ENCODE measurements at regions not wholly inside any gene's neighbourhood (a gene's known extent, or its start where the extent isn't known, plus 50 kb on each side); places are given as distances from the start of the nearest gene placed in this dataset.

DNA sequence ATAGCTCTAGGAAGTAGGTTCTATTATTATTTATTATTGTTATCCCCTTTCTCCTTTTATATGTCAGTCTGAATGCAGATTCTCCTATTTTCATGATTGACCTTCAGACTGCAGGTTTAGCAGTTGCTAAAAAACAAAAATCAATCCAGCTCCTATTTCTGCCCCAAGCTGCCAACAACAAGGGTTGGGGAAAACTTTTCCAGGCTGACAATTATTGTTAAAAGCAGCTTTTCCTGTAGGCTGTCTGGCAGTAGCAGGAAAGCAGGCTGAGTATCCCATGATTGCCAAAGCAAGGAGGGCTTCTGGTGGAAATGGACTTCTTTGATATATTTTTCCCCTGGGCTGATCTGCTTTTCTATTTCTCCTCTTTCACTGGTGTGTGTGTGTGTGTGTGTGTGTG lies 78.0 kb upstream of the CTLA4 start:
- TF ChIP-seq, protein P1, sequence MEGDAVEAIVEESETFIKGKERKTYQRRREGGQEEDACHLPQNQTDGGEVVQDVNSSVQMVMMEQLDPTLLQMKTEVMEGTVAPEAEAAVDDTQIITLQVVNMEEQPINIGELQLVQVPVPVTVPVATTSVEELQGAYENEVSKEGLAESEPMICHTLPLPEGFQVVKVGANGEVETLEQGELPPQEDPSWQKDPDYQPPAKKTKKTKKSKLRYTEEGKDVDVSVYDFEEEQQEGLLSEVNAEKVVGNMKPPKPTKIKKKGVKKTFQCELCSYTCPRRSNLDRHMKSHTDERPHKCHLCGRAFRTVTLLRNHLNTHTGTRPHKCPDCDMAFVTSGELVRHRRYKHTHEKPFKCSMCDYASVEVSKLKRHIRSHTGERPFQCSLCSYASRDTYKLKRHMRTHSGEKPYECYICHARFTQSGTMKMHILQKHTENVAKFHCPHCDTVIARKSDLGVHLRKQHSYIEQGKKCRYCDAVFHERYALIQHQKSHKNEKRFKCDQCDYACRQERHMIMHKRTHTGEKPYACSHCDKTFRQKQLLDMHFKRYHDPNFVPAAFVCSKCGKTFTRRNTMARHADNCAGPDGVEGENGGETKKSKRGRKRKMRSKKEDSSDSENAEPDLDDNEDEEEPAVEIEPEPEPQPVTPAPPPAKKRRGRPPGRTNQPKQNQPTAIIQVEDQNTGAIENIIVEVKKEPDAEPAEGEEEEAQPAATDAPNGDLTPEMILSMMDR (IDR thresholded peaks at IDR 0.05): no peak
- DNase-seq (ENCODE audit: low spot score) (no peak), ATAC-seq (ENCODE audit: low FRiP score) (no peak)

DNA sequence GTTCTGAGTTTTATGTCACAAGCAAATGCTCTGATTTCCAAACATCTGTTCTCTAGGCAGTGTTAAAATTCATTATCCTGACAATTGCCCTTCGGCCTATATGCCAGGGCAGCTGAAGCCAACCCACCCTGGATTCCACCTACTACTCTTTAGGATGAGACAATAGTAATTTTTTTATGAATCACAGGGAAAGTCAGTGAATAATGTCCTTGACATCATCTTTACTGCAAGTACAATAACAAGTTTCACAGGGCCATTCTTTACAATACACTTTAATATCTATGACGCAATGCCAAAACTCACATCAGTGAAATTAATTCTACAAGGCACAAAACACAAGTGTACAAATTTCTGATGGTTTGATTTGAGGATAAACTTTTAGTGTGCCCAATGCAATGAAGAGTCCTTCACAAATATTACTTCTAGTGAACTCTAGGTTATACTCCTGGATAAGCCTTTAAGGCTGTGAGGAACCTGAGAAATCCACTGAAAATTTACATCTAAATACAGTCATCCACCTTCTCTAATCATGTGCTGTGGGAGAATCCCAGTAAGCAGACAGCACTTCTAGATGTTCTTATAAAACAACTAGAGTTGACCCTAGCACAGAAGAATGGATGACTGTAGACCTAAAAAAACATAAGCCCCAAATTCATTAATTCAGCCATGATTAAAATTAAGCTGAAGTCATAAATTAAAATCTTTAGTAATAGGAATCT lies 77.3 kb upstream of the CTLA4 start:
- DNase-seq (ENCODE audit: low spot score) (no peak), ATAC-seq (ENCODE audit: low FRiP score) (no peak)
- TF ChIP-seq, protein P1 (IDR thresholded peaks at IDR 0.05): no peak

DNA sequence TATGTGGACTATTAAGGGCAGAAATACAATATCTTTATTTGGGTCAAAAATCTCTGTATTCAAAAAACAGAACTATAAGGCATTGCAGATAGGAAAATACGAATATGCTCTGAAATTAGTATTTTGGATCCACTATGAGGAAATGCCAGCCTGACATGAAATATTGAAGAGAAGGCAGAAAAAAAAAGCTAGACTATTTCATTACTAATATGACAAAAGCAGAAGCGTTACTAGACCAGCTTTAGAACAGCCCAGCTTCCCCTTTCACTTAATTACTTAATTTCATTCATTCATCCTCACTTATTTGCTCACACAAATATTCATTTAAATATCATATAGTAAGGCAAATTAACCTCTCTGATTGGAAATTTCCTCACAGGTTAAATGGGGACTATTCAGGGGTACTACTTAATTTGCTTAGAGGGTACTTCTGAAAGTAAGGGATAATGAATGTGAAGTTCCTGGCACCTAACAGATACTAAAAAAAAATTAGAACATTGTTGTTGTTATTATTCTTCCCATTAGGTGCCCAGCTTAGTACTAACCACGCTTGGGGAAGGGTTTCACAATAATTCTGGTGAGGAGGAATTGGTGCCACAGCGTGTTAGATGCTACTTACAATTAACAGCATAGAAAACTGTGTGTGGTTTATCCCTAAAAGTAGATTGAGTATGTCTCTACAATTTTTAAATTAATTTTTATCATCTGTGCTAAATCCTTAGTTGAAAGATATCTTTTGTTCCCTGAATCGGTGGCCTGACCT lies 71.1 kb upstream of the CTLA4 start:
- no peak for ATAC-seq (ENCODE audit: low FRiP score)
- no peak for DNase-seq (ENCODE audit: low spot score)
- TF ChIP-seq, protein P1 (IDR thresholded peaks at IDR 0.05): no peak

DNA sequence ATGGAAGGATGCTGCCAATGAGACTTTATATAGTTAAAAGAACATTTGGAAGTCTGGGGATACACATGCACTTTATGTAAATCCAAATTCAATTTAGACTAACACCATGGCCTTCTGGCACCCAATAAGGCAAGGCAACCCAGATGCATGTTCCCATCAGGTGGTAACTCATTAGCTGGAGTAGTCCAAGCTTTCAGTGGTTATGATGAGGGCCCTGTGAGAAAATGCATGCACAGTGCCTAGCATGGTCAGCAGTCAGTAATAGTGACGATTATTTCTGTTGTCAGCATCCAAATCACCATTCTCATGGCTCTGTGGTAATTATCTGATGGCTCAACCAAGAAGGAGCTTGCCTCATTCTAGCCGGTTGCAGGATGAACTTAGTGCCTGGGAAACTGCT lies 70.3 kb upstream of the CTLA4 start:
- no peak for ATAC-seq (ENCODE audit: low FRiP score)
- DNase-seq (ENCODE audit: low spot score): no peak
- TF ChIP-seq, protein P1 (IDR thresholded peaks at IDR 0.05): no peak

DNA sequence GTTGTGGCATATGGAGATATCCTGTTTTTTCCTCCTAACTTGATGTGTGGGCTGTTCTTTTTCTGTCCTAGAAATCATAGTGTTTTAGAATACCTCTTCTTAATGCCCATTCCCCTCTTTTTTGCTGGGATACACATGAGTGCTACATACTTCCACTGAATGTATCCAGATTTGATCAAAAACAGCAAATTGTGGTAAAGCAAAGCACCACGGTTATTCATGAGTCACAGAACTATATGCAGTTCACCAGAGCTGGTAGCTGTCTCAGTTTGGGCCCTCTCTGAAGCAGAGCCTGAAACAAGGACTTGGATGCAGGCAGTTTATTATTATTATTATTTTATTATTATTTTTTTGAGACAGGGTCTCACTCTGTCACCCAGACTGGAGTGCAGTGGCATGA lies 69.9 kb upstream of the CTLA4 start:
- no peak for DNase-seq (ENCODE audit: low spot score)
- ATAC-seq (ENCODE audit: low FRiP score): no peak
- TF ChIP-seq, protein P1 (IDR thresholded peaks at IDR 0.05): no peak

DNA sequence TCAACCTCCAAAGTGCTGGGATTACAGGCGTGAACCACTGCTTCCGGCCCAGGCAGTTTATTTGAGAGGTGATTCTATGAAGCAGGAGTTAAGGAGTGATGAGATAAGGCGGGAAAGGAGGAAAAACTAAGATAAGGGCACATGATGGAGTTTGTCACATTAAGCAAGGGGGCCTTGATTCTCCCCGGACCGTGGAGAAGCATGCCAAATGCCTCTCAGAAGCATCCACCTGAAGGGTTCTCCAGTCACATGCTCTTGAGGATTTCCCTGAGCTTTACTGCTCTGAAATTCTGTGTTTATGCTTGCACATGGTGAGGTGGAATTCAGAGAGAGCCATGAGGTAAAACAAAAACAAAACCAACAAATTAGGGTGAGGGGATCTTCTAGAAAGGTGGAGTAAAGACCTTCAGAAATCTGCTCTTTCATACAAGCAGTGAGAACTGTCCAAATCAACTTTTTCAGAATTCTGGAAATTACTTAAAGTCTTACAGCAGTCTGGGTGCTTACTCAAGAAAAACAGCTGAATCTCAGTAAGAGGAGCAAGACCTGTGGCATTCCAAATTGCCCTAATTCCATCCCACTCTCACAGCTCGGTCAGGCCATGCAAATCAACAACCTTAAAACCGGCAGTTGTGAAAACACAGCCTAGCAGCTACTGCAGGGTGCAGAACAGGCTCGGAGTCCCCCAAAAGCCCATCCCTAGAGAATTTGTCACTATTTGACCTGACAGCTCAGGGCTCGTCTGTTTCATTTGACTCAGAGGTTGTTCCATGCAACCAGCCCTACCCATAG lies 69.1 kb upstream of the CTLA4 start:
- ATAC-seq (ENCODE audit: low FRiP score): no peak
- TF ChIP-seq, protein P1 (IDR thresholded peaks at IDR 0.05): no peak
- no peak for DNase-seq (ENCODE audit: low spot score)

Data from omental fat pad (tissue), 3 donors.